ENCODE measurements at regions not wholly inside any gene's neighbourhood (a gene's known extent, or its start where the extent isn't known, plus 50 kb on each side); places are given as distances from the start of the nearest gene placed in this dataset.
"Not testable (repeated sequence)": the region's sequence is repeated elsewhere in the genome, so short reads cannot be mapped to it uniquely, and the experiment has no call there.

DNA sequence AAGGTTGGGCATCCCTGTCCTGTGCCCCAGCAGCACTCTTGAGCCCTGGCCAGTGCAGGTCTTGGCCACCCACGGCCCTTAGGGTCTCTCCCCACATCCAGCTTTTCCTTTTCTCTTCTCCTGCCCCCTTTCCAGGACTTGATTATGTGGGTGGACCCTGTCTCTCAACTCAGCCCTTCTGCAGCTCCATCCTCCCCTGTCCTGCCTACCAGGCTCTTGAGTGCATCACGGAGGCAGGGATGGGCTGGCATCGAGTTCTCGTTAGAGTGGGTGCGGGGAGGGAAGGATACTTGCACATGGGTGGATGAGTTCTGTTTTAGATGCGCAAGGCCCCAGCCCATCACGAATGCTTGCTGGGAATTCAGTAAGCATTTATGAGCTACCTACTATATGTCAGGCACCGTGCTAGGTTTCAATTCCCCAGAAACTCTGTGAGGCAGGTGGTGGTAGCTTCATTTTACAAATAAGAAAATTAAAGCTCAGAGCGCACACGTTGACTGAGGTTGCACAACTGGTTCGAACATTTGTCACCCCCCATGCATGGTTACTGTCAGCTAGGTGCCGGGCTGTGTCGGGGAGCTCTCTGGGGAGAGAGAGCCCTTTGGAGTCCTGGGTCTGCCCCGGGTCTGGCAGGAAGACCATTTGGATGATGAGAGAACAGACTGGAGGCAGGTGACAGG, 144.6 kb upstream of the PITX1 start:
- Mint-ChIP-seq H3K4me3 (no peak overlapping the region), H3K36me3 (ENCODE audit: low read depth) (no peaks in the 10 kb centered on the region), H3K9me3 (no peaks in the 10 kb centered on the region), H3K4me1 (no peaks in the 10 kb centered on the region), H3K27ac (no peak overlapping the region), H3K27me3 (peaks cover 1% of the 10 kb centered on the region)
- CTCF ChIA-PET: interaction anchor here (3.2 kb wide), 1 partner anchor 13 kb away, joined by 11 read pairs; no protein-coding TSS in a partner anchor
- POLR2A ChIA-PET: no interaction called here
- DNase-seq: no peak

DNA sequence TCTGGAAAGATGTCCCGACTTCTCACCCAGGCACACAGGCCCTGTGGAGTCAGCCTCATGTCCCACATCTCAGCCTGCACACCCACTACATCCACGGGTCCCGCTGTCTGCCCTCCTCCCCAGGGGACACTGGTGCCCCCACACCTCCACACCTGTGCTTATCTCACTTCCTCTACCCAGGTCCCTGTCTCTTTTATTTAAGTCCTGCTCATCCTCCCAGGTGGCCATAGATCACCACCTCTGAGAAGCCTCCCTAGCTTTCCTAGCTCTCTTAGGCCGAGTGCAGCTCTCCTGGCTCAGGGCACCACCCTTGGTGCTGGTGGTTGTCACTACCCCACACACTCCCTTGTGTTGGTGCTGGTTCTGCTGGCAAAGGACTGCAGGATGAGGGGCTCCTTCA, 143.6 kb upstream of the PITX1 start:
- no peak for DNase-seq
- no peaks in the 10 kb centered on the region for H3K36me3 Mint-ChIP-seq (ENCODE audit: low read depth)
- no peaks in the 10 kb centered on the region for H3K9me3 Mint-ChIP-seq
- H3K27me3 Mint-ChIP-seq: peaks cover 3% of the 10 kb centered on the region
- CTCF ChIA-PET: no interaction called here
- no peak overlapping the region for H3K4me3 Mint-ChIP-seq
- no peaks in the 10 kb centered on the region for H3K4me1 Mint-ChIP-seq
- POLR2A ChIA-PET: no interaction called here
- H3K27ac Mint-ChIP-seq: no peak overlapping the region

GRCh38 chr5:135176991-135177390, 143.0 kb upstream of the PITX1 start:
- no peak overlapping the region for H3K4me3 Mint-ChIP-seq
- POLR2A ChIA-PET: no interaction called here
- peaks cover 5% of the 10 kb centered on the region for H3K27me3 Mint-ChIP-seq
- no peaks in the 10 kb centered on the region for H3K36me3 Mint-ChIP-seq (ENCODE audit: low read depth)
- no peaks in the 10 kb centered on the region for H3K4me1 Mint-ChIP-seq
- no peaks in the 10 kb centered on the region for H3K9me3 Mint-ChIP-seq
- CTCF ChIA-PET: no interaction called here
- no peak overlapping the region for H3K27ac Mint-ChIP-seq
- no peak for DNase-seq

GRCh38 chr5:135174315-135175096, 140.5 kb upstream of the PITX1 start:
- H3K27ac Mint-ChIP-seq: no peak overlapping the region
- ChIA-PET CTCF (no interaction called here), POLR2A (no interaction called here)
- no peak for DNase-seq
- peaks cover 17% of the 10 kb centered on the region for H3K27me3 Mint-ChIP-seq
- no peaks in the 10 kb centered on the region for H3K36me3 Mint-ChIP-seq (ENCODE audit: low read depth)
- H3K4me1 Mint-ChIP-seq: no peaks in the 10 kb centered on the region
- H3K4me3 Mint-ChIP-seq: no peak overlapping the region
- H3K9me3 Mint-ChIP-seq: no peaks in the 10 kb centered on the region

DNA sequence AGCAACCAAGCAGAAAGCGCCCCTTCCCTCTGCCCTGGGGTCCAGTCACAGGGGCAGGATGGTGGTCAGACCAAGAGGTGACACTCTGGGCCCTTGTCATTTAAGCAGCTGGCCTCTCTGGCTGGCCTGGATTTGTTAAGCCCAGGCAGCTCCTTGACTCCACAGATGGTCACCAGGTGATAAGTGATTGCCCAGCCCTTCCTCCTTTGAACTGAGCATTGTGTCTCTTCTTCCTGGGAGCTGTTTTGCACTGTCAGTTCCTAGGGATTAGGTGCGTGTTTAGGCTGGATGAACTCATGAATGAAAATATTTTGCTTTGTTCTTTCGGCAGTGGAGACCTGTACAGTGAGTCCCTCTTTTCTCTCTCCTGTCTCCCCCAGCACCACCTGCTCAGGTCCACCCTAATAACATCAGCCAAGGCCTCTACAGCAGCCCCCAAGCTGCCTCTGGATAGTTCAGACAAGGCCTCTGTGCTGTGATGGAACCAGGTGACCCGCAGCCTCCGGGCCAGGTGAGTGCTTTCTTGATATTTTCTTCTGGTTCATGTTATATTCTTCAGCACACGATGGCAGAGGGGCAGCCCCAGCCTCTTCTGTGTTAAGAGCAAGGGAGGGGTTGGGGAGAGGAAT, 139.7 kb upstream of the PITX1 start:
- Mint-ChIP-seq H3K27ac (no peak overlapping the region), H3K9me3 (no peaks in the 10 kb centered on the region), H3K36me3 (ENCODE audit: low read depth) (no peaks in the 10 kb centered on the region), H3K27me3 (peaks cover 17% of the 10 kb centered on the region), H3K4me1 (no peaks in the 10 kb centered on the region), H3K4me3 (no peak overlapping the region)
- DNase-seq: no peak
- ChIA-PET CTCF (no interaction called here), POLR2A (no interaction called here)

- H3K4me3 Mint-ChIP-seq: no peak overlapping the region
- ChIA-PET CTCF (no interaction called here), POLR2A (no interaction called here)
- H3K27me3 Mint-ChIP-seq: peaks cover 23% of the 10 kb centered on the region
- H3K9me3 Mint-ChIP-seq: no peaks in the 10 kb centered on the region
- H3K36me3 Mint-ChIP-seq (ENCODE audit: low read depth): no peaks in the 10 kb centered on the region
- H3K27ac Mint-ChIP-seq: no peak overlapping the region
- H3K4me1 Mint-ChIP-seq: no peaks in the 10 kb centered on the region
- no peak for DNase-seq
These were observed 138.7 kb upstream of the PITX1 start for GRCh38 chr5:135172718-135173117.

DNA sequence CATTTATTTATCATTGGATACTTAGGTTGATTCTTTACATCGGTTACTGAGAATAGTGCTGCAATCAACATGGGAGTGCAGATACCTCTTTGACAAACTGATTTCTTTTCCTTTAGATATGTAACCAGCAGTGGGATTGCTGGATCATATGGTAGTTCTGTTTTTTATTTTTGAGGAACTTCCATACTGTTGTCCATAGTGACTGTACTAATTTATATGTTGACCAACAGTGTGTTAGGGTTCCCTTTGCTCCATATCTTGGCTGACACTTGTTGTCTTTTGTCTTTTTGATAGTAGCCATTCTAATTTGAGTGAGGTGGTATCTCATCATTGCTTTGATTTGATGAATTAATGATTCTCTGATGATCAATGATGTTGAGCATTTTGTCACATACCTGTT, 137.3 kb upstream of the PITX1 start:
- CTCF ChIA-PET: no interaction called here

GRCh38 chr5:135170500-135170899, 136.5 kb upstream of the PITX1 start:
- H3K36me3 Mint-ChIP-seq (ENCODE audit: low read depth): no peaks in the 10 kb centered on the region
- no peak overlapping the region for H3K27ac Mint-ChIP-seq
- ChIA-PET POLR2A (no interaction called here), CTCF (no interaction called here)
- H3K4me3 Mint-ChIP-seq: no peak overlapping the region
- peaks cover 32% of the 10 kb centered on the region for H3K27me3 Mint-ChIP-seq
- no peaks in the 10 kb centered on the region for H3K4me1 Mint-ChIP-seq
- no peaks in the 10 kb centered on the region for H3K9me3 Mint-ChIP-seq
- DNase-seq: no peak

More for the DNA sequence above, 137.3 kb upstream of the PITX1 start:
- Mint-ChIP-seq H3K4me1 (no peaks in the 10 kb centered on the region), H3K4me3 (no peak overlapping the region), H3K27ac (no peak overlapping the region), H3K36me3 (ENCODE audit: low read depth) (no peaks in the 10 kb centered on the region), H3K9me3 (no peaks in the 10 kb centered on the region), H3K27me3 (peaks cover 29% of the 10 kb centered on the region)
- DNase-seq: no peak
- POLR2A ChIA-PET: no interaction called here

GRCh38 chr5:135169753-135170152, 135.7 kb upstream of the PITX1 start:
- H3K27me3 Mint-ChIP-seq: peaks cover 32% of the 10 kb centered on the region
- H3K36me3 Mint-ChIP-seq (ENCODE audit: low read depth): no peaks in the 10 kb centered on the region
- POLR2A ChIA-PET: no interaction called here
- no peak overlapping the region for H3K27ac Mint-ChIP-seq
- CTCF ChIA-PET: no interaction called here
- no peaks in the 10 kb centered on the region for H3K4me1 Mint-ChIP-seq
- H3K9me3 Mint-ChIP-seq: no peaks in the 10 kb centered on the region
- no peak for DNase-seq
- no peak overlapping the region for H3K4me3 Mint-ChIP-seq

DNA sequence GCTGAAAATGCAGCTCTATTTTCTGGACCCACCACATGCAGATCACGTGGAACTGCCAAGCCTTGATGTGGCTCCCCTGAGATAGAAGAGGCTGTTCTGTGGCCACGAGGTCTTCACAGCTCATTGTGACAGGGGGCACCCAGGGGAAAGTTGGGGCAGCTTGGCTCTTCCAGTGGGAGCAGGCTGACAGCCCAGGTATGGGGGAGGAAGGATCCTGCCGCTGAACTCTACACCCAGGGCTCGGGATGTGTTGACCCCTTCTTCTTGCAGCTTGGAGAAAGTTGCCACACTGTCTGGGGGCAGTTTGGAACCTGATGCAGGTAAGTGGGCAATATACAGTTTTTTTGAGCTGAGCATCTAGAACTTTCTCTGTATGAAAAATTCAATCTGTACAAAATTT, 133.6 kb upstream of the PITX1 start:
- POLR2A ChIA-PET: no interaction called here
- DNase-seq: no peak
- Mint-ChIP-seq H3K27me3 (peaks cover 31% of the 10 kb centered on the region), H3K4me3 (no peak overlapping the region), H3K27ac (no peak overlapping the region), H3K9me3 (no peaks in the 10 kb centered on the region), H3K4me1 (no peaks in the 10 kb centered on the region), H3K36me3 (ENCODE audit: low read depth) (no peaks in the 10 kb centered on the region)
- CTCF ChIA-PET: interaction anchor here (1.2 kb wide), 2 partner anchors 24 to 36 kb away, joined by 3 read pairs; no protein-coding TSS in a partner anchor

DNA sequence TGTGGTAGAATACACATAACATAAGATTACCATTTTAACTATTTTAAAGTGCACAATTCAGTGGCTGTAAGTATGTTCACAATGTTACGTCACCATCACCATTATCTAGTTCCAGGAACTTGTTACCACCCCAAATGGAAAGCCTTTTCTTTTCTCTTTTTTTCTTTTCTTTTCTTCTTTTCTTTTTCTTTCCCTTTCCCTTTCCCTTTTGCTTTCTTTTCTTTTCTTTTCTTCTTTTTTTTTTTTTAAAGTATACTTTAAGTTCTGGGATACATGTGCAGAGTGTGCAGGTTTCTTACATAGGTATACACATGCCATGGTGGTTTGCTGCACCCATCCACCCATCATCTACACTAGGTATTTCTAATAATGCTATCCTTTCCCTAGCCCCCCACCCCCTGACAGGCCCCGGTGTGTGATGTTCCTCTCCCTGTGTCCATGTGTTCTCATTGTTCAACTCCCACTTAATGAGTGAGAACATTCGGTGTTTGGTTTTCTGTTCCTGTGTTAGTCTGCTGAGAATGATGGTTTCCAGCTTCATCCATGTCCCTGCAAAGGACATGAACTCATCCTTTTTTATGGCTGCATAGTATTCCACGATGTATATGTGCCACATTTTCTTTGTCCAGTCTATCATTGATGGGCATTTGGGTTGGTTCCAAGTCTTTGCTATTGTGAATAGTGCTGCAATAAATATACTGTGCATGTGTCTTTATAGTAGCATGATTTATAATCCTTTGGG, 131.0 kb upstream of the PITX1 start:
- H3K4me1 Mint-ChIP-seq; H3K36me3 Mint-ChIP-seq (ENCODE audit: low read depth); H3K4me3 Mint-ChIP-seq; POLR2A ChIA-PET; H3K9me3 Mint-ChIP-seq; CTCF ChIA-PET; DNase-seq; H3K27ac Mint-ChIP-seq: not testable (repeated sequence)
- peaks cover 29% of the 10 kb centered on the region for H3K27me3 Mint-ChIP-seq

GRCh38 chr5:135163964-135164363, 129.9 kb upstream of the PITX1 start:
- no peak for DNase-seq
- H3K4me1 Mint-ChIP-seq: no peaks in the 10 kb centered on the region
- ChIA-PET POLR2A (no interaction called here), CTCF (no interaction called here)
- H3K27me3 Mint-ChIP-seq: peaks cover 37% of the 10 kb centered on the region
- H3K4me3 Mint-ChIP-seq: no peak overlapping the region
- H3K27ac Mint-ChIP-seq: no peak overlapping the region
- H3K36me3 Mint-ChIP-seq (ENCODE audit: low read depth): no peaks in the 10 kb centered on the region
- H3K9me3 Mint-ChIP-seq: no peaks in the 10 kb centered on the region

- no peak for DNase-seq
- Mint-ChIP-seq H3K4me3 (no peak overlapping the region), H3K27ac (no peak overlapping the region), H3K27me3 (peaks cover 33% of the 10 kb centered on the region), H3K9me3 (no peaks in the 10 kb centered on the region), H3K4me1 (no peaks in the 10 kb centered on the region), H3K36me3 (ENCODE audit: low read depth) (no peaks in the 10 kb centered on the region)
- POLR2A ChIA-PET: no interaction called here
- CTCF ChIA-PET: no interaction called here
These were observed 129.4 kb upstream of the PITX1 start for GRCh38 chr5:135163391-135163790.

Data from activated CD4-positive, alpha-beta memory T cell treated with anti-CD3 and anti-CD28 coated beads, Interleukin-2, amount 10 ng/mL, durations not matched to agents 7 days and 5 days (primary cell).